ENCODE measurements at regions not wholly inside any gene's neighbourhood (a gene's known extent, or its start where the extent isn't known, plus 50 kb on each side); places are given as distances from the start of the nearest gene placed in this dataset.

- no peak for TF ChIP-seq POLR2AphosphoS5 (IDR thresholded peaks at IDR 0.05; ENCODE audit: low read depth, low read length)
- TF ChIP-seq TAF1 (IDR thresholded peaks at IDR 0.05; ENCODE audit: low read depth, low read length): no peak
- no peak for TF ChIP-seq POLR2A (IDR thresholded peaks at IDR 0.05; ENCODE audit: low read depth, low read length)
- no peak for TF ChIP-seq SPI1 (IDR thresholded peaks at IDR 0.05; ENCODE audit: low read depth, low read length)
- no peak for TF ChIP-seq POU2F2 (IDR thresholded peaks at IDR 0.05; ENCODE audit: low read depth, low read length)
Measured at GRCh38 chrX:15150586-15150985, 119.3 kb downstream of the ASB9 start.

All from GM12891 (cell line).